Umbilical cord (tissue), 1 donor: ENCODE measurements at regions not wholly inside any gene's neighbourhood (a gene's known extent, or its start where the extent isn't known, plus 50 kb on each side); places are given as distances from the start of the nearest gene placed in this dataset.
A peak's percentile ranks its signal among the peaks of the same experiment; 100 is the strongest.

Source experiments
- DNase-seq: peaks from one replicate; pipeline ENCODE4 v3.0.0-alpha.2; 2015; ENCODE audit warnings: low spot score

DNA sequence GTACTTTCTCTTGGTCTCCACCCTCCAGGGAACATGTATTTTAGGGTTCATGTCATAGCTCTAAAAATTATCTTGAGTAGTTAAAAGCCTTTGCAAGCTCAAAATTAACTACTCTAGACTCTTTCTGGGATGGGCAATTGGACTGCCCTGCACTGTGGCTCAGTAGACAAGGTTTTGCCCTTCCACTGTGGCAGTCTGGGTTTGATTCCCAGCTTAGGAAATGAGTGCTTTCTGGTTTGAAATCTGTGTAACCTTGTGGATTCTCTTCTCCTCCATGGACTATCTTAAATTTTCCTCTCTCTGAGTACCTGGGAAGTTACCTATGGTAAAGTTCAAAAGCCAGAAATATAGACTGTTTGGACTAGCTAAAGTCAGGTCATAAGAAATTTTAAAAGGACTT is 94.6 kb upstream of the UST start:
- no peak for DNase-seq

DNA sequence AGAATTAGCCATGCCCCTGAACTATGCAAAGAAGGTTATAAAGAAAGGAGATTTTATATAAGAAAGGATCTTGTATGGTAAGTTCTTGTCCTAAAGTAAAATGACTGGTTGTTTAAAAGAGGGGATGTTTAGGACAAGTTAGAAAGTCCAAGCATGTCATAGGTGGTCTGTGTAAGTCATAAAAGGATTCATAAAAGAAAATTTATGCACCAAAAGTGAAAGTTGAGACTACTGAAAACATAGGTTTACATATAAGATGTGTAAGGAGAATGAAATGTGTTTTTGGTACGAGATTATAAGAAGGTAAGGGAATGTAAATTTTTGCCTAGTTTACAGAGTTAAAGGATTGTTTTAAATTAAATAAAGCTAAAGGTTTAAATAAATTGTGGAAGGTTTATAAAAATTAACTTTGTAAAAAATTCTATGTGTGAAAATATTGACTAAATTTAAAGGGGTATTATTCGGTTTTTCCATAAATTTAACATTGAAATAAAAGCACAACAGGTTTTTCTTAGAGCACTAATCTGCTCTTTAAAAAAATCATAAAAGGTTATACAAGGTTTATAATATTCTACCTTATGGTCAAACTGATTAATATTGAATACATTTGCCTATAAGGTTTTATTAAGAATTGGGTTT is 93.6 kb upstream of the UST start:
- DNase-seq, result no peak

GRCh38 chr6:148657048-148657447 is 89.8 kb upstream of the UST start:
- DNase-seq, result no peak

DNA sequence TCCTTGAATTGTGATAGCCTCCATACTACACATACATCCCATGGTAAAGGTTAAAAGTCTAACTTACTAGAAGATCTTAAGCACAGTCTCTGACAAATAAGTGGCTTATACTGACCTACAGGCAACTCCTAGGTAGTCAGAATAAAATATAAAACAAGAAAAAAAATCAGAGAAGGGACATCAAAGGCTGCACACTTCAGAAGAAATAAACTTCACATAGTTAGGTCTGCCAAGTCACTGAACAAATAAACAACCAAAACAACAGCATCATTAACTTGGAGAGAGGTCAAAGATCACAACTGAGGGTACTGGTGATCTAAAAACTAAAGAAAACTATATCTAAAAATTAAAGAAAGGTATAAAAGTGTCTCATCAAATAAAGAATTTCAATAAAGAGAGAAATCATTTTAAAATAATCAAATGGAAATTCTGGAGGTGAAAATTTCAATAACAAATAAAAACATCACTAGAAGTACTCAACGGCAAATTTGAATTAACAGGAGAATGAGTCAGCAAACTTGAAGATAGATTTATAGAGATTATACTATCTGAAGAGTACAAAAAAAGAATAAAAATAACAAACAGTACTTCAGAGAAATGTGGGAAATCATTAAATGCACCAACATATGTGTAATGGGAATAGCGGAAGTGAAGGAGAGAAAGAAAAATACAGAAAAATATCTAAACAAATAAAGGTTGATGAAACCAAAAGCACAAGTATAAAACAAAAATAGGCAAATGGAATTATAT is 88.0 kb upstream of the UST start:
- DNase-seq, result no peak

GRCh38 chr6:148667395-148667794 is 79.4 kb upstream of the UST start:
- no peak for DNase-seq

GRCh38 chr6:148671085-148671484 is 75.7 kb upstream of the UST start:
- DNase-seq, result no peak

- DNase-seq, result no peak
Observed at GRCh38 chr6:148671952-148672351, 74.9 kb upstream of the UST start.

DNA sequence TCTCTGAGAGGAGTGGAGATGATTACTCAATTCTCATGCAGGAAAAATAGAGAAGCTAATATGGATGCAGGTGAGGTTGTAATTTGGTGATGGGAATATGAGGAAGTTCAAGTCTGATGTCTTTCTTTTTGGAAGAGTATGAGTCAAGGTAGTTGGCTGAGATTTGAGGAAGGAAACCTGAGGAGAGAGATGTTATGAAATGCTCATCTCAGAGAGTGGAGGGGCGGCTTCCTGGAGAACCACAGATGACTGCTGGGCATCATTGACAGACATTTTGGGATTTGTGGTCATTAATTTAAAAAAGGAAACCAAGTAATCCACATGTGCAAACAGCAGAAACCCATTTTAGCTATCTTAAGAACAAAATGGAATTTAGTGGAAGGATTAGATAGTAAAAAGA is 72.5 kb upstream of the UST start:
- no peak for DNase-seq

GRCh38 chr6:148677594-148678476 is 69.0 kb upstream of the UST start:
- DNase-seq, result no peak

- DNase-seq, result no peak
Observed at GRCh38 chr6:148678682-148679081, 68.1 kb upstream of the UST start.

GRCh38 chr6:148681666-148682065 is 65.2 kb upstream of the UST start:
- DNase-seq, result no peak

DNA sequence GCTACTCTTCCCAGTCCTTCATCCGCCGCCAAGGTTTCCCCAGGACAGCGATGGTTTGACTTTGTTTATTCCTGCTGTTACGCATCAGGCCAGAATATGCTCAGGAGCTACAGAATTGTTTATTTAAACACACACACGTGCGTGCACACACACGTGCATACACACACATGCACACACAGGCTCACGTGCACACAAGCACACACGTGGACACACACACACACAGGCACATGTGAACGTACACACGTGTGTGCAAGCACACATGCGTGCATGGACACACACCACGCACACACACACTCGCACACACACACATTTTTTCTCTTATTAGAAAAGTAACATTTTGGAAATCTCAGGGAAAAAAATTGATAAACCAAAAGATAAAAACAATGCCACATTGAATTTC is 64.6 kb upstream of the UST start:
- no peak for DNase-seq

DNA sequence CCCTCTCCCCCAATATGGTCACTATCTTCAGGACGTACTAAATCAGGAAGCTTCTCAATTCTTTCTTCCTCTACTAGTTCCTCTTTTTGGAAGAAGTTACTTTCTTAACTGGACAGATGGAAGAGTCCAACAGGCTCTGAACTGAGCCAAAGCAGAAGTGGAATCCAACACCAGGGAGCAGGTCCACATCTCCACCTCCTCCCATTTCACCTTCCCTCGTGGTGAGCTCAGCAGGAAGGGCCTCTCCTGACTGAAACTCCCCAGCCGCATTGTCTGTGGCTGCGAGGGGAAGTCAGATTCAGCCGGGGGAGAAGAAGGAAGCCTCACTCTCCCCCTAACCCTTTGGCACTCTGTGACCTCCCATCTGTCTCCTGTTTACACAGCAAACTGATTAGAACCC is 63.8 kb upstream of the UST start:
- DNase-seq, result peak; percentile 39

GRCh38 chr6:148689168-148689567 is 57.7 kb upstream of the UST start:
- no peak for DNase-seq

GRCh38 chr6:148693882-148694484 is 52.8 kb upstream of the UST start:
- DNase-seq, result no peak
